Neural cell (in vitro differentiated cells): ENCODE measurements at regions not wholly inside any gene's neighbourhood (a gene's known extent, or its start where the extent isn't known, plus 50 kb on each side); places are given as distances from the start of the nearest gene placed in this dataset.

Experiments used
- H2AFZ ChIP-seq: fragments of 200-600, 300-800 bp; sonication (generic), shearing (Covaris generic); 2 replicates; pipeline ENCODE4 v1.6.0; 2014; ENCODE audit warnings: low read depth, mild to moderate bottlenecking, antibody characterized with exemption, low read length, moderate library complexity
- H3F3A ChIP-seq: fragments of 200-600 bp; shearing (Covaris generic); 2 replicates; pipeline ENCODE4 v1.6.1; 2016; ENCODE audit warnings: mild to moderate bottlenecking, moderate library complexity, mixed read lengths, antibody characterized with exemption, low read length; ENCODE audit not compliant: insufficient read depth, poor library complexity, severe bottlenecking
- H3K27ac ChIP-seq: fragments of 200-600, 300-800 bp; sonication (generic), shearing (Covaris generic); 2 replicates; pipeline ENCODE4 v1.5.1; 2014; ENCODE audit warnings: mild to moderate bottlenecking, low read length, moderate library complexity
- H3K27me3 ChIP-seq: fragments of 300-800, 200-600 bp; sonication (generic), shearing (Covaris generic); 2 replicates; pipeline ENCODE4 v1.6.0; 2014; ENCODE audit warnings: mild to moderate bottlenecking, low read depth, low read length, moderate library complexity; ENCODE audit not compliant: insufficient read depth
- H3K36me3 ChIP-seq: fragments of 300-800, 200-600 bp; sonication (generic), shearing (Covaris generic); 2 replicates; pipeline ENCODE4 v1.5.1; 2014; ENCODE audit warnings: mild to moderate bottlenecking, antibody characterized with exemption, low read length, moderate library complexity; ENCODE audit not compliant: insufficient read depth
- H3K4me2 ChIP-seq: fragments of 300-800, 200-600 bp; sonication (generic), shearing (Covaris generic); 2 replicates; pipeline ENCODE4 v1.6.0; 2014; ENCODE audit warnings: mild to moderate bottlenecking, low read length
- H3K4me3 ChIP-seq: fragments of 300-800, 200-600 bp; sonication (generic), shearing (Covaris generic); 2 replicates; pipeline ENCODE4 v1.5.1; 2014; ENCODE audit warnings: mild to moderate bottlenecking, low read length, moderate library complexity
- H3K79me2 ChIP-seq: fragments of 200-600 bp; shearing (Covaris generic); replicated peaks from 2 replicates; pipeline ENCODE4 v1.6.0; 2014; ENCODE audit warnings: mild to moderate bottlenecking, low read length, moderate library complexity; ENCODE audit not compliant: insufficient read depth
- H3K9ac ChIP-seq: fragments of 300-800, 200-600 bp; sonication (generic), shearing (Covaris generic); 2 replicates; pipeline ENCODE4 v1.6.1; 2016; ENCODE audit warnings: mild to moderate bottlenecking, low read length, mixed read lengths
- H3K9me2 ChIP-seq: fragments of 200-600 bp; shearing (Covaris generic); 2 replicates; pipeline ENCODE4 v1.6.1; 2016; ENCODE audit warnings: mild to moderate bottlenecking, low read length, mixed read lengths; ENCODE audit not compliant: insufficient read depth
- H3K9me3 ChIP-seq: fragments of 200-600, 300-800 bp; sonication (generic), shearing (Covaris generic); 2 replicates; pipeline ENCODE4 v1.6.1; 2016; ENCODE audit warnings: mild to moderate bottlenecking, mixed run types, low read length, moderate library complexity, mixed read lengths
- H4K20me1 ChIP-seq: fragments of 200-600 bp; shearing (Covaris generic); 2 replicates; pipeline ENCODE4 v1.6.1; 2016; ENCODE audit warnings: mild to moderate bottlenecking, mixed run types; ENCODE audit not compliant: insufficient read depth
- CTCF ChIP-seq: fragments of 450-650 bp; IDR thresholded peaks from 2 replicates; pipeline ENCODE4 v1.5.1; 2014; ENCODE audit warnings: antibody characterized with exemption, mild to moderate bottlenecking, moderate library complexity; ENCODE audit not compliant: poor library complexity, severe bottlenecking
- EP300 ChIP-seq: fragments of 450-650 bp; conservative IDR thresholded peaks from 2 replicates; pipeline ENCODE4 v1.6.1; 2014; ENCODE audit warnings: antibody characterized with exemption, mild to moderate bottlenecking, moderate library complexity; ENCODE audit not compliant: poor library complexity, severe bottlenecking
- EZH2 ChIP-seq: fragments of 200-600, 300-800 bp; shearing (Covaris generic), sonication (generic); IDR thresholded peaks from 2 replicates; pipeline ENCODE4 v1.6.1; 2014; ENCODE audit warnings: antibody characterized with exemption, low read length, borderline replicate concordance, mild to moderate bottlenecking; ENCODE audit not compliant: insufficient read depth, poor library complexity, severe bottlenecking
- MXI1 ChIP-seq: fragments of 450-650 bp; conservative IDR thresholded peaks from 2 replicates; pipeline ENCODE4 v1.6.1; 2014; ENCODE audit warnings: antibody characterized with exemption, mild to moderate bottlenecking; ENCODE audit not compliant: poor library complexity, severe bottlenecking
- POLR2AphosphoS5 ChIP-seq: IDR thresholded peaks from 2 replicates; pipeline ENCODE4 v1.6.1; 2012
- RAD21 ChIP-seq: fragments of 450-650 bp; conservative IDR thresholded peaks from 2 replicates; pipeline ENCODE4 v1.6.1; 2014; ENCODE audit warnings: antibody characterized with exemption, mild to moderate bottlenecking, moderate library complexity
- SMC3 ChIP-seq: fragments of 450-650 bp; conservative IDR thresholded peaks from 2 replicates; pipeline ENCODE4 v1.6.1; 2014; ENCODE audit warnings: antibody characterized with exemption, mild to moderate bottlenecking, moderate library complexity; ENCODE audit not compliant: poor library complexity
- TAF1 ChIP-seq: IDR thresholded peaks from 2 replicates; pipeline ENCODE4 v1.6.1; 2012; ENCODE audit warnings: low read depth
- TF ChIP-seq, protein P1 (sequence below): IDR thresholded peaks from 2 replicates; pipeline ENCODE4 v1.6.1; 2012; ENCODE audit warnings: borderline replicate concordance

GRCh38 chr6:43904311-43905123 is 134.5 kb downstream of the VEGFA start:
- Histone ChIP-seq H3K36me3 (no peaks in the 10 kb centered on the region), H3K9me3 (no peaks in the 10 kb centered on the region), H3K4me2 (no peak overlapping the region), H3K27me3 (no peaks in the 10 kb centered on the region), H3K27ac (no peak overlapping the region), H3K9me2 (no peaks in the 10 kb centered on the region), H3K9ac (no peak overlapping the region), H3K79me2 (no peaks in the 10 kb centered on the region), H4K20me1 (no peaks in the 10 kb centered on the region), H2AFZ (no peak overlapping the region), H3F3A (no peaks in the 10 kb centered on the region), H3K4me3 (no peak overlapping the region)
- TF ChIP-seq POLR2AphosphoS5: no peak
- TF ChIP-seq EZH2: no peak
- no peak for TF ChIP-seq EP300
- no peak for TF ChIP-seq RAD21

GRCh38 chr6:43903739-43904290 is 133.8 kb downstream of the VEGFA start:
- H4K20me1 ChIP-seq: no peaks in the 10 kb centered on the region
- no peaks in the 10 kb centered on the region for H3K79me2 ChIP-seq
- H3K4me2 ChIP-seq: no peak overlapping the region
- H3K36me3 ChIP-seq: no peaks in the 10 kb centered on the region
- H2AFZ ChIP-seq: no peak overlapping the region
- H3K4me3 ChIP-seq: no peak overlapping the region
- TF ChIP-seq MXI1 (no peak), CTCF (no peak), EZH2 (no peak), RAD21 (no peak), SMC3 (no peak), POLR2AphosphoS5 (no peak), TAF1 (no peak), EP300 (no peak)
- TF ChIP-seq, protein P1, sequence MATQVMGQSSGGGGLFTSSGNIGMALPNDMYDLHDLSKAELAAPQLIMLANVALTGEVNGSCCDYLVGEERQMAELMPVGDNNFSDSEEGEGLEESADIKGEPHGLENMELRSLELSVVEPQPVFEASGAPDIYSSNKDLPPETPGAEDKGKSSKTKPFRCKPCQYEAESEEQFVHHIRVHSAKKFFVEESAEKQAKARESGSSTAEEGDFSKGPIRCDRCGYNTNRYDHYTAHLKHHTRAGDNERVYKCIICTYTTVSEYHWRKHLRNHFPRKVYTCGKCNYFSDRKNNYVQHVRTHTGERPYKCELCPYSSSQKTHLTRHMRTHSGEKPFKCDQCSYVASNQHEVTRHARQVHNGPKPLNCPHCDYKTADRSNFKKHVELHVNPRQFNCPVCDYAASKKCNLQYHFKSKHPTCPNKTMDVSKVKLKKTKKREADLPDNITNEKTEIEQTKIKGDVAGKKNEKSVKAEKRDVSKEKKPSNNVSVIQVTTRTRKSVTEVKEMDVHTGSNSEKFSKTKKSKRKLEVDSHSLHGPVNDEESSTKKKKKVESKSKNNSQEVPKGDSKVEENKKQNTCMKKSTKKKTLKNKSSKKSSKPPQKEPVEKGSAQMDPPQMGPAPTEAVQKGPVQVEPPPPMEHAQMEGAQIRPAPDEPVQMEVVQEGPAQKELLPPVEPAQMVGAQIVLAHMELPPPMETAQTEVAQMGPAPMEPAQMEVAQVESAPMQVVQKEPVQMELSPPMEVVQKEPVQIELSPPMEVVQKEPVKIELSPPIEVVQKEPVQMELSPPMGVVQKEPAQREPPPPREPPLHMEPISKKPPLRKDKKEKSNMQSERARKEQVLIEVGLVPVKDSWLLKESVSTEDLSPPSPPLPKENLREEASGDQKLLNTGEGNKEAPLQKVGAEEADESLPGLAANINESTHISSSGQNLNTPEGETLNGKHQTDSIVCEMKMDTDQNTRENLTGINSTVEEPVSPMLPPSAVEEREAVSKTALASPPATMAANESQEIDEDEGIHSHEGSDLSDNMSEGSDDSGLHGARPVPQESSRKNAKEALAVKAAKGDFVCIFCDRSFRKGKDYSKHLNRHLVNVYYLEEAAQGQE: no peak
- H3F3A ChIP-seq: no peaks in the 10 kb centered on the region
- no peak overlapping the region for H3K27ac ChIP-seq
- no peak overlapping the region for H3K9ac ChIP-seq
- no peaks in the 10 kb centered on the region for H3K9me3 ChIP-seq
- H3K27me3 ChIP-seq: no peaks in the 10 kb centered on the region
- no peaks in the 10 kb centered on the region for H3K9me2 ChIP-seq
